ENCODE measurements at regions not wholly inside any gene's neighbourhood (a gene's known extent, or its start where the extent isn't known, plus 50 kb on each side); places are given as distances from the start of the nearest gene placed in this dataset.

GRCh38 chr20:22529150-22530019, 55.0 kb downstream of the FOXA2 start:
- no peak for TF ChIP-seq CTCF (IDR thresholded peaks at IDR 0.05; ENCODE audit: insufficient read depth in 1 of 2, low read depth in 1 of 2, low read length in 1 of 2, severe bottlenecking in 1 of 2, unreplicated experiment in 1 of 2)
- Mint-ChIP-seq H3K27ac (ENCODE audit: unreplicated experiment) (no peak overlapping the region), H3K27me3 (ENCODE audit: insufficient read depth, unreplicated experiment) (no peaks in the 10 kb centered on the region), H3K36me3 (ENCODE audit: insufficient read depth, unreplicated experiment) (peaks cover 5% of the 10 kb centered on the region), H3K9me3 (ENCODE audit: unreplicated experiment) (no peaks in the 10 kb centered on the region), H3K4me1 (ENCODE audit: low read depth, unreplicated experiment) (peaks cover 32% of the 10 kb centered on the region), H3K4me3 (ENCODE audit: unreplicated experiment) (no peak overlapping the region)
- CTCF ChIA-PET = interaction anchor here (0.7 kb wide), 1 partner anchor 1556 kb away, joined by 3 read pairs; no protein-coding TSS in a partner anchor
- Histone ChIP-seq H3K27me3 (replicated peaks; ENCODE audit: control insufficient read depth, insufficient read depth, low read length) (no peaks in the 10 kb centered on the region), H3K4me3 (ENCODE audit: low read depth, low read length) (no peak overlapping the region), H3K36me3 (ENCODE audit: control insufficient read depth, insufficient read depth, low read length) (no peaks in the 10 kb centered on the region), H3K4me1 (peaks cover 43% of the 10 kb centered on the region), H3K9me3 (no peaks in the 10 kb centered on the region)
- no TSS peak for BruUV-seq (replicated peaks)
- POLR2A ChIA-PET = no interaction called here
- no peak for DNase-seq
- intact Hi-C loops (cut with micrococcal nuclease; ENCODE audit: unreplicated experiment) = no loop called here

- Mint-ChIP-seq H3K9me3 (ENCODE audit: unreplicated experiment) (no peaks in the 10 kb centered on the region), H3K4me3 (ENCODE audit: unreplicated experiment) (no peak overlapping the region), H3K27ac (ENCODE audit: unreplicated experiment) (peak overlapping the region; percentile 36), H3K36me3 (ENCODE audit: insufficient read depth, unreplicated experiment) (peaks cover 15% of the 10 kb centered on the region), H3K27me3 (ENCODE audit: insufficient read depth, unreplicated experiment) (no peaks in the 10 kb centered on the region), H3K4me1 (ENCODE audit: low read depth, unreplicated experiment) (peaks cover 41% of the 10 kb centered on the region)
- CTCF ChIA-PET = no interaction called here
- H3K4me3 ChIP-seq (ENCODE audit: low read depth, low read length) = no peak overlapping the region
- H3K27me3 ChIP-seq (replicated peaks; ENCODE audit: control insufficient read depth, insufficient read depth, low read length) = no peaks in the 10 kb centered on the region
- TF ChIP-seq CTCF (IDR thresholded peaks at IDR 0.05; ENCODE audit: insufficient read depth in 1 of 2, low read depth in 1 of 2, low read length in 1 of 2, severe bottlenecking in 1 of 2, unreplicated experiment in 1 of 2) = no peak
- intact Hi-C loops (cut with micrococcal nuclease; ENCODE audit: unreplicated experiment) = no loop called here
- POLR2A ChIA-PET = no interaction called here
- no peaks in the 10 kb centered on the region for H3K9me3 ChIP-seq
- no peak for DNase-seq
- H3K4me1 ChIP-seq = peaks cover 50% of the 10 kb centered on the region
- H3K36me3 ChIP-seq (ENCODE audit: control insufficient read depth, insufficient read depth, low read length) = no peaks in the 10 kb centered on the region
- no TSS peak for BruUV-seq (replicated peaks)
These were observed 57.8 kb downstream of the FOXA2 start for GRCh38 chr20:22526512-22527012.

GRCh38 chr20:22525821-22526220, 58.6 kb downstream of the FOXA2 start:
- Histone ChIP-seq H3K36me3 (ENCODE audit: control insufficient read depth, insufficient read depth, low read length) (no peaks in the 10 kb centered on the region), H3K4me3 (ENCODE audit: low read depth, low read length) (no peak overlapping the region), H3K4me1 (peaks cover 46% of the 10 kb centered on the region), H3K9me3 (no peaks in the 10 kb centered on the region), H3K27me3 (replicated peaks; ENCODE audit: control insufficient read depth, insufficient read depth, low read length) (no peaks in the 10 kb centered on the region)
- Mint-ChIP-seq H3K9me3 (ENCODE audit: unreplicated experiment) (no peaks in the 10 kb centered on the region), H3K4me3 (ENCODE audit: unreplicated experiment) (no peak overlapping the region), H3K36me3 (ENCODE audit: insufficient read depth, unreplicated experiment) (peaks cover 11% of the 10 kb centered on the region), H3K27ac (ENCODE audit: unreplicated experiment) (no peak overlapping the region), H3K27me3 (ENCODE audit: insufficient read depth, unreplicated experiment) (no peaks in the 10 kb centered on the region), H3K4me1 (ENCODE audit: low read depth, unreplicated experiment) (peaks cover 34% of the 10 kb centered on the region)
- DNase-seq = no peak
- CTCF ChIA-PET = no interaction called here
- TF ChIP-seq CTCF (IDR thresholded peaks at IDR 0.05; ENCODE audit: insufficient read depth in 1 of 2, low read depth in 1 of 2, low read length in 1 of 2, severe bottlenecking in 1 of 2, unreplicated experiment in 1 of 2) = no peak
- BruUV-seq (replicated peaks) = no TSS peak
- intact Hi-C loops (cut with micrococcal nuclease; ENCODE audit: unreplicated experiment) = no loop called here
- POLR2A ChIA-PET = no interaction called here

Data from Caco-2 (cell line).